SK-N-SH (cell line): ENCODE measurements at regions not wholly inside any gene's neighbourhood (a gene's known extent, or its start where the extent isn't known, plus 50 kb on each side); places are given as distances from the start of the nearest gene placed in this dataset.

Experiments
- CTCF ChIA-PET: fragments of 300-600, 350-600 bp; formaldehyde crosslinking; extraction: SDS; loops from one replicate; lab custom pipeline; 2021; lab: Yijun Ruan, JAX
- POLR2A ChIA-PET: fragments of 350-600 bp; sonication (Branson Sonifier 250); formaldehyde crosslinking; extraction: SDS; loops from one replicate; lab custom pipeline; 2020; ENCODE audit warnings: antibody characterized with exemption, inconsistent platforms; lab: Yijun Ruan, JAX
- DNase-seq: peaks from one replicate; pipeline ENCODE4 v3.0.0; 2012
- H2AFZ ChIP-seq: fragments of 200-600 bp; sonication (generic); 2 replicates; pipeline ENCODE4 v1.8.1; 2016; ENCODE audit warnings: antibody characterized with exemption, mild to moderate bottlenecking, low read depth
- H3F3A ChIP-seq: fragments of 200-600 bp; sonication (generic); replicated peaks from 2 replicates; pipeline ENCODE3; 2016; ENCODE audit warnings: antibody characterized with exemption, mild to moderate bottlenecking; ENCODE audit not compliant: insufficient read depth
- H3K27ac ChIP-seq, 2 experiments: fragments of 200-500 bp in 1 of 2; fragments of 200-600 bp in 1 of 2; sonication (Bioruptor generic) in 1 of 2; sonication (generic), shearing (Covaris generic) in 1 of 2; 2 replicates each; pipeline versions ENCODE4 v1.5.1 to v1.6.1; 2014 to 2016; ENCODE audit warnings: low read depth in 2 of 2, inconsistent platforms in 1 of 2, low read length in 1 of 2, mild to moderate bottlenecking in 1 of 2, mixed read lengths in 1 of 2
- H3K27me3 ChIP-seq: fragments of 200-600 bp; sonication (generic), shearing (Covaris generic); 2 replicates; pipeline ENCODE4 v1.6.1; 2016; ENCODE audit warnings: mixed run types; ENCODE audit not compliant: insufficient read depth
- H3K36me3 ChIP-seq, 2 experiments: fragments of 200-500 bp in 1 of 2; fragments of 200-600 bp in 1 of 2; sonication (Bioruptor generic) in 1 of 2; sonication (generic) in 1 of 2; replicated peaks in 1 of 2; 2 replicates each; pipeline versions ENCODE3 to v1.5.1; 2014 to 2016; ENCODE audit warnings: low read length in 1 of 2, mild to moderate bottlenecking in 1 of 2; ENCODE audit not compliant: insufficient read depth in 2 of 2, control insufficient read depth in 1 of 2
- H3K4me1 ChIP-seq, 2 experiments: fragments of 200-500 bp in 1 of 2; fragments of 200-600 bp in 1 of 2; sonication (Bioruptor generic) in 1 of 2; sonication (generic), shearing (Covaris generic) in 1 of 2; 2 replicates each; pipeline versions ENCODE4 v1.5.1 to v1.6.1; 2014 to 2016; ENCODE audit warnings: low read depth in 1 of 2, low read length in 1 of 2, mixed run types in 1 of 2; ENCODE audit not compliant: insufficient read depth in 2 of 2, control insufficient read depth in 1 of 2
- H3K4me2 ChIP-seq: fragments of 200-600 bp; sonication (generic), shearing (Covaris generic); 2 replicates; pipeline ENCODE4 v1.6.1; 2017; ENCODE audit warnings: mixed run types
- H3K4me3 ChIP-seq, 2 experiments: fragments of 200-500 bp in 1 of 2; fragments of 200-600 bp in 1 of 2; sonication (Bioruptor generic) in 1 of 2; sonication (generic), shearing (Covaris generic) in 1 of 2; 2 replicates each; pipeline versions ENCODE4 v1.5.1 to v1.8.1; 2014 to 2016; ENCODE audit warnings: low read depth in 2 of 2, inconsistent platforms in 1 of 2, low read length in 1 of 2, mild to moderate bottlenecking in 1 of 2, mixed read lengths in 1 of 2, moderate library complexity in 1 of 2
- H3K79me2 ChIP-seq: fragments of 200-600 bp; sonication (generic); 2 replicates; pipeline ENCODE4 v1.8.1; 2017; ENCODE audit warnings: mild to moderate bottlenecking; ENCODE audit not compliant: insufficient read depth
- H3K9ac ChIP-seq: fragments of 200-600 bp; sonication (generic); 2 replicates; pipeline ENCODE4 v1.6.1; 2017; ENCODE audit warnings: mixed run types
- H3K9me2 ChIP-seq: fragments of 200-600 bp; sonication (generic); 2 replicates; pipeline ENCODE4 v1.6.1; 2017; ENCODE audit warnings: mixed run types
- H3K9me3 ChIP-seq: fragments of 200-600 bp; sonication (generic); 2 replicates; pipeline ENCODE4 v1.6.1; 2017; ENCODE audit warnings: mixed run types, mild to moderate bottlenecking, moderate library complexity
- H4K20me1 ChIP-seq: fragments of 200-600 bp; sonication (generic); 2 replicates; pipeline ENCODE4 v1.6.1; 2017; ENCODE audit warnings: mild to moderate bottlenecking, mixed run types; ENCODE audit not compliant: insufficient read depth
- FOXM1 ChIP-seq: IDR thresholded peaks from 2 replicates; pipeline ENCODE4 v1.4.0; 2012; ENCODE audit warnings: low read depth, mild to moderate bottlenecking
- GATA2 ChIP-seq: sonication (generic); formaldehyde crosslinking; IDR thresholded peaks from 2 replicates; pipeline ENCODE4 v1.5.0; 2020; ENCODE audit warnings: mild to moderate bottlenecking, missing genetic modification reagents
- JUND ChIP-seq: IDR thresholded peaks from 2 replicates; pipeline ENCODE4 v1.4.0; 2012
- NFIC ChIP-seq: IDR thresholded peaks from 2 replicates; pipeline ENCODE4 v1.4.0; 2012; ENCODE audit warnings: borderline replicate concordance
- RAD21 ChIP-seq: IDR thresholded peaks from 2 replicates; pipeline ENCODE4 v1.6.1; 2012; ENCODE audit warnings: mild to moderate bottlenecking, low read length
- SMC3 ChIP-seq: IDR thresholded peaks from 2 replicates; pipeline ENCODE4 v1.6.1; 2012; ENCODE audit warnings: low read depth, low read length, improper control_type of control experiment
- TEAD4 ChIP-seq: IDR thresholded peaks from 2 replicates; pipeline ENCODE4 v1.4.0; 2012; ENCODE audit warnings: mild to moderate bottlenecking, borderline replicate concordance; ENCODE audit not compliant: insufficient read depth
- WGBS: methylation state at CpG from one replicate; pipeline ENCODE4 v1.1.6; 2017; ENCODE audit warnings: low lambda C conversion rate; 5-methylcytosine and 5-hydroxymethylcytosine counted together
- TF ChIP-seq, protein P1 (sequence below): IDR thresholded peaks from 2 replicates; pipeline ENCODE4 v1.6.1; 2012; ENCODE audit warnings: mild to moderate bottlenecking, low read depth, low read length, moderate library complexity
- TF ChIP-seq, protein P2 (sequence below): IDR thresholded peaks from 2 replicates; pipeline ENCODE4; 2012
- TF ChIP-seq, protein P3 (sequence below): fragments of 200-600 bp; sonication (generic); IDR thresholded peaks from 2 replicates; pipeline ENCODE4 v1.6.1; 2017; ENCODE audit warnings: antibody characterized with exemption, mild to moderate bottlenecking, moderate library complexity
- TF ChIP-seq, protein P4 (sequence below): IDR thresholded peaks from 2 replicates; pipeline ENCODE4 v1.4.0; 2012; ENCODE audit warnings: low read depth, borderline replicate concordance

DNA sequence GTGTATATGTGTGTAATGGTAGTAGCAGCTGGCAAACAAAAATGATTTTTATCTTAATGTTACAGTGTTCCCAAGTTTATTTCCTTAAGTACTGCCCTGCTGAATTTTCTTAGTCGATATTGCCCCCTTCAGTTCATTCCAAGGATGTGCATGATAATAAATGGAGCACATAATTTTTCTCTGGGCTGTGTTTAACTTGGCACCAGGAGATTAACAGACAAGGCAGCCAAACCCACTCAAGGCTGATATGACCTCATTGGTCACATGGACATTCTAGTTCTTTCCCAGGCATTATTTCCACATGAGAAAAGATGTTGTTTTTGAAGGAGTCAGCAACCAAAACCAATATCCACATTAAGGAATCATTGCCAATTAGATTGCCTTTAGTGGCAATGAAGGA, 61.8 kb downstream of the COX7C start:
- ChIA-PET POLR2A (no interaction called here), CTCF (interaction anchor here (0.6 to 1.7 kb wide), 9 partner anchors 8 to 714 kb away, joined by 3 to 10 read pairs (median 3); no protein-coding TSS in a partner anchor)
- no peaks in the 10 kb centered on the region for H3K4me1 ChIP-seq
- peak; percentile 22 for DNase-seq
- no peaks in the 10 kb centered on the region for H3K9me2 ChIP-seq
- H3K4me2 ChIP-seq, result no peak overlapping the region
- H3K27me3 ChIP-seq, result no peaks in the 10 kb centered on the region
- no peaks in the 10 kb centered on the region for H3F3A ChIP-seq
- H4K20me1 ChIP-seq, result no peaks in the 10 kb centered on the region
- H3K79me2 ChIP-seq, result no peaks in the 10 kb centered on the region
- 4% methylated on average over 1 of the region's 1 CpG for WGBS
- no peak overlapping the region for H3K27ac ChIP-seq
- TF ChIP-seq JUND (no peak), GATA2 (no peak), SMC3 (peak; percentile 50), TEAD4 (no peak), RAD21 (peak; percentile 79), FOXM1 (no peak), NFIC (no peak)
- TF ChIP-seq, protein P1, sequence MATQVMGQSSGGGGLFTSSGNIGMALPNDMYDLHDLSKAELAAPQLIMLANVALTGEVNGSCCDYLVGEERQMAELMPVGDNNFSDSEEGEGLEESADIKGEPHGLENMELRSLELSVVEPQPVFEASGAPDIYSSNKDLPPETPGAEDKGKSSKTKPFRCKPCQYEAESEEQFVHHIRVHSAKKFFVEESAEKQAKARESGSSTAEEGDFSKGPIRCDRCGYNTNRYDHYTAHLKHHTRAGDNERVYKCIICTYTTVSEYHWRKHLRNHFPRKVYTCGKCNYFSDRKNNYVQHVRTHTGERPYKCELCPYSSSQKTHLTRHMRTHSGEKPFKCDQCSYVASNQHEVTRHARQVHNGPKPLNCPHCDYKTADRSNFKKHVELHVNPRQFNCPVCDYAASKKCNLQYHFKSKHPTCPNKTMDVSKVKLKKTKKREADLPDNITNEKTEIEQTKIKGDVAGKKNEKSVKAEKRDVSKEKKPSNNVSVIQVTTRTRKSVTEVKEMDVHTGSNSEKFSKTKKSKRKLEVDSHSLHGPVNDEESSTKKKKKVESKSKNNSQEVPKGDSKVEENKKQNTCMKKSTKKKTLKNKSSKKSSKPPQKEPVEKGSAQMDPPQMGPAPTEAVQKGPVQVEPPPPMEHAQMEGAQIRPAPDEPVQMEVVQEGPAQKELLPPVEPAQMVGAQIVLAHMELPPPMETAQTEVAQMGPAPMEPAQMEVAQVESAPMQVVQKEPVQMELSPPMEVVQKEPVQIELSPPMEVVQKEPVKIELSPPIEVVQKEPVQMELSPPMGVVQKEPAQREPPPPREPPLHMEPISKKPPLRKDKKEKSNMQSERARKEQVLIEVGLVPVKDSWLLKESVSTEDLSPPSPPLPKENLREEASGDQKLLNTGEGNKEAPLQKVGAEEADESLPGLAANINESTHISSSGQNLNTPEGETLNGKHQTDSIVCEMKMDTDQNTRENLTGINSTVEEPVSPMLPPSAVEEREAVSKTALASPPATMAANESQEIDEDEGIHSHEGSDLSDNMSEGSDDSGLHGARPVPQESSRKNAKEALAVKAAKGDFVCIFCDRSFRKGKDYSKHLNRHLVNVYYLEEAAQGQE, result no peak
- TF ChIP-seq, protein P2, sequence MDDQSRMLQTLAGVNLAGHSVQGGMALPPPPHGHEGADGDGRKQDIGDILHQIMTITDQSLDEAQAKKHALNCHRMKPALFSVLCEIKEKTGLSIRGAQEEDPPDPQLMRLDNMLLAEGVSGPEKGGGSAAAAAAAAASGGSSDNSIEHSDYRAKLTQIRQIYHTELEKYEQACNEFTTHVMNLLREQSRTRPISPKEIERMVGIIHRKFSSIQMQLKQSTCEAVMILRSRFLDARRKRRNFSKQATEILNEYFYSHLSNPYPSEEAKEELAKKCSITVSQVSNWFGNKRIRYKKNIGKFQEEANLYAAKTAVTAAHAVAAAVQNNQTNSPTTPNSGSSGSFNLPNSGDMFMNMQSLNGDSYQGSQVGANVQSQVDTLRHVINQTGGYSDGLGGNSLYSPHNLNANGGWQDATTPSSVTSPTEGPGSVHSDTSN, result no peak
- TF ChIP-seq, protein P3, sequence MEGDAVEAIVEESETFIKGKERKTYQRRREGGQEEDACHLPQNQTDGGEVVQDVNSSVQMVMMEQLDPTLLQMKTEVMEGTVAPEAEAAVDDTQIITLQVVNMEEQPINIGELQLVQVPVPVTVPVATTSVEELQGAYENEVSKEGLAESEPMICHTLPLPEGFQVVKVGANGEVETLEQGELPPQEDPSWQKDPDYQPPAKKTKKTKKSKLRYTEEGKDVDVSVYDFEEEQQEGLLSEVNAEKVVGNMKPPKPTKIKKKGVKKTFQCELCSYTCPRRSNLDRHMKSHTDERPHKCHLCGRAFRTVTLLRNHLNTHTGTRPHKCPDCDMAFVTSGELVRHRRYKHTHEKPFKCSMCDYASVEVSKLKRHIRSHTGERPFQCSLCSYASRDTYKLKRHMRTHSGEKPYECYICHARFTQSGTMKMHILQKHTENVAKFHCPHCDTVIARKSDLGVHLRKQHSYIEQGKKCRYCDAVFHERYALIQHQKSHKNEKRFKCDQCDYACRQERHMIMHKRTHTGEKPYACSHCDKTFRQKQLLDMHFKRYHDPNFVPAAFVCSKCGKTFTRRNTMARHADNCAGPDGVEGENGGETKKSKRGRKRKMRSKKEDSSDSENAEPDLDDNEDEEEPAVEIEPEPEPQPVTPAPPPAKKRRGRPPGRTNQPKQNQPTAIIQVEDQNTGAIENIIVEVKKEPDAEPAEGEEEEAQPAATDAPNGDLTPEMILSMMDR, result peak; percentile 72
- TF ChIP-seq, protein P4, sequence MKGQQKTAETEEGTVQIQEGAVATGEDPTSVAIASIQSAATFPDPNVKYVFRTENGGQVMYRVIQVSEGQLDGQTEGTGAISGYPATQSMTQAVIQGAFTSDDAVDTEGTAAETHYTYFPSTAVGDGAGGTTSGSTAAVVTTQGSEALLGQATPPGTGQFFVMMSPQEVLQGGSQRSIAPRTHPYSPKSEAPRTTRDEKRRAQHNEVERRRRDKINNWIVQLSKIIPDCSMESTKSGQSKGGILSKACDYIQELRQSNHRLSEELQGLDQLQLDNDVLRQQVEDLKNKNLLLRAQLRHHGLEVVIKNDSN, result no peak
- no peaks in the 10 kb centered on the region for H3K9me3 ChIP-seq
- no peak overlapping the region for H2AFZ ChIP-seq
- no peak overlapping the region for H3K9ac ChIP-seq
- H3K4me3 ChIP-seq, result no peak overlapping the region; a peak in 1 of 4 replicates
- H3K36me3 ChIP-seq, result no peaks in the 10 kb centered on the region
